GM21529 (cell line): ENCODE measurements at regions not wholly inside any gene's neighbourhood (a gene's known extent, or its start where the extent isn't known, plus 50 kb on each side); places are given as distances from the start of the nearest gene placed in this dataset.
"Not testable (repeated sequence)": the region's sequence is repeated elsewhere in the genome, so short reads cannot be mapped to it uniquely, and the experiment has no call there.

Experiments
- ATAC-seq: cut with Tn5 transposase; IDR thresholded peaks from one replicate; pipeline ENCODE4 v1.9.1; 2021; ENCODE audit not compliant: unreplicated experiment

DNA sequence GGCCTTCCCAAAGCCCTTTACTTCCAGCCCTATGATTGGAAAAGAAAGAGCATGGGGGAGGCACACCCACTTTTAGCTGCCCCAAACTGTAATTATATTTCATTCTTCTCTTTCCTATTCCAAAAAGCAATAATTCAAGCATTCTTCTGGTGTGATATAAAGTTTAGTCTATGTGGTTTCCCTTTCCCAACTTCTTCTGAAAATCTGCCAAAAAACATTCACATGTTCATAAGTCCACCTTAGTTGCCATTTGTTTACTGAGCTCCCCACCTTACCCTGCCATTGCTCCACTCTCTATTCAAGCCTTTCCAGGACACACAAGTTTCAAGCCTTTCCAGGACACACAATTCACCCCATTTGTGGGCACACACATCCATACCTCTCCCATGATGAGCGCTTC, 111.6 kb upstream of the BMAL1 start:
- no peak for ATAC-seq

- ATAC-seq, result no peak
Measured at GRCh38 chr11:13168271-13168670, 109.3 kb upstream of the BMAL1 start.

- no peak for ATAC-seq
Measured at GRCh38 chr11:13169709-13170108, 107.9 kb upstream of the BMAL1 start.

DNA sequence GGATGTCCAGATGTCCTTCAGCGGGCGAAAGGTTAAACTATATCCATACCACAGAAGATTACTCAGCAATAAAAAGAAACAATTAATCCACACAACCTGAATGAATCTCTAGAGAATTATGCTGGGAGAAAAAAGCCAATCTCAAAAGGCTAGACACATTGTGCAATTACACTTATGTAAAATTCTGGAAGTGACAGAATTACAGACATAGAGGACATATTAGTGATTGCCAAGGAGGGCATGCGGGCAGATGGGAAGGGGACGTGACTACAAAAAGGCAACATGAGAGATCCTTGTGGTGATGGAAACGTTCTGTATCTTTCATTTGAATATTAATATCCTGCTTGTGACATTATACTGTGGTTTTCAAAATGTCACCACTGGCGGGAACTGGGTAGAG, 103.5 kb upstream of the BMAL1 start:
- no peak for ATAC-seq

DNA sequence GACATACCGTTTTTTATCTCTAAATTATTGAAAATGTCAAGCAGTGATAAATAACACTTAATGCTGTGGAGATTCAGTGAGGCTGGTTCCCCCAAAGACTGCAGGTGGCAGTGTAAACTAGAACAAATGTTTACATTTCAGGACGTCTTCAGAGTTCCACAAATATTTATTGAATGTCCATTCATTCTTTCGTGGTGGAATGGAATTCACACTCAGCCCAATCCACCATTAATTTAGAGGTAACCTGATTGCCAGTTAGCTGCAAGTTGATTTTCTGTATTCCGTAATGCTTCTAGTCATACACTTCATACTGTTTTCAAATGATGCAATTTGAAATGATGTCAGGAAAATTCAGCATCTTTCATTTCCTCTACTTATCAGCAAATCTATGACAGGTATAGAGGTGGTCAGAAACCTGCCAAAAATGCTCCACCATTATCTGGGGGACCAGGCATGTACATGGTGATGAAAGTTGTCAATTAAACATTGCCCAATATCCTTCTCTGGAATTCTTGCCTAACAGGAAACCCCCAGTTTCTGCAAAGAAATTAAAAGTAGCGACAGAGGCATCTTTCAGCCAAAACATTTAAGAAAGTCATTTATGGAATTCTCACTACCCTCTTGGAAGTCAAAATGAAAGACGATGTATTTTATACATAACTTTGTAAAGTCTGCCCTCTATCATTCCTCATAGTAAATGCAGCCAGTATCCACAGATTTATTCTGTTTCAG, 94.3 kb upstream of the BMAL1 start:
- ATAC-seq, result peak; percentile 48

DNA sequence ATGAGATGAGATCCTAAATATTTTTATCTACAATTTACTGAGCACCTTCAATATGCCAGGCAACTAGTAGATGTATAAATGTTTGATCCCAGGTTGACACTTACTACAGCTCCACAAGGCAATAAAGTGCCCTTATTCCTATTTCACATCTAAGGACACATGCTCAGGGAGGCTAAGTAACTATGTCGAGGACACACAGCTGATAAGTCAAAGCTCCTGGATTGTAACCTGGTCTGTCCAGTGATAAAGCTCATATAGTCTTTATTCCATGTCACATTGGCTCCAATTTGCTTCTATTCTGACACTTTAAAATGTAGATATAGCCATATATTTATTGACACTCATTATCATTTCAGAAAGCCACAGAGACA, 93.8 kb upstream of the BMAL1 start:
- ATAC-seq, result no peak

- ATAC-seq, result no peak
Measured at GRCh38 chr11:13184295-13184794, 93.2 kb upstream of the BMAL1 start.

DNA sequence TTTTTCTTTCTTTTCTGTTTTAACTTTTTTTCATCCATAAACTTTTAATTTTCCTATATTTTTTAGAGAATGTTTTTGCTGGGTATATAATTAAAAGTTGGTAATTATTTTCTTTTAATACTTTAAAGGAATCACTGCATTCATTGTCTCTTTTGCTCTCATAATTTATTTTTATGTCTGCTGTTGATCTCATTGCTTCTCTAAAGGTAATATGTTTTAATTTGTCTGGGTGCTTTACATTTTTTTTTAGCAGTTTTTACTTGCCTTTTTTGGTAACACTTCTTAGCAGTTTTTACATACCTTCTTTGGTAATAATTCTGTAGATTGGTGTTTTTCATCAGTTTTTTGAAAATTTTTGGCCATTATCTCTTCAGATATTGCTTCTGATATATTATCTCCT, 89.4 kb upstream of the BMAL1 start:
- no peak for ATAC-seq

GRCh38 chr11:13189561-13190426, 87.8 kb upstream of the BMAL1 start:
- ATAC-seq, result no peak

DNA sequence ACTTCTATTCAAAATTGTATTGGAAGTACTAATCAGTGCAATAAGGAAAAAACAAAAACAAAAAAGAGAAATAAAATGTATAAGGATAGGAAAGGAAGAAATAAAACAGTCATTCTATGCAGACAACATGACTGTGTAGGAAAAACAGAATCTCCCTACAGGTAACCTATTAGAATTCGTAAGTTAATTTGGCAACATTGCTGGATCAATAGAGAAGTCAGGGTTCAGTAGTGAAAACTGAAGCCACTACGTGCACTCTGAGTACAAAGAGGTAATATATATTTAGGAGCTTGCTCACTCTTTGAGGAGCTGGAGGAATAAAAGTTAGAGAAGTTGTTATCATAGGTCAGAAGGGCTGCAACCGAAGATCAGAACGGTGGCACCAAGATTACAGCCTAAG, 84.0 kb upstream of the BMAL1 start:
- no peak for ATAC-seq

GRCh38 chr11:13197374-13197773, 80.2 kb upstream of the BMAL1 start:
- ATAC-seq, result not testable (repeated sequence)

DNA sequence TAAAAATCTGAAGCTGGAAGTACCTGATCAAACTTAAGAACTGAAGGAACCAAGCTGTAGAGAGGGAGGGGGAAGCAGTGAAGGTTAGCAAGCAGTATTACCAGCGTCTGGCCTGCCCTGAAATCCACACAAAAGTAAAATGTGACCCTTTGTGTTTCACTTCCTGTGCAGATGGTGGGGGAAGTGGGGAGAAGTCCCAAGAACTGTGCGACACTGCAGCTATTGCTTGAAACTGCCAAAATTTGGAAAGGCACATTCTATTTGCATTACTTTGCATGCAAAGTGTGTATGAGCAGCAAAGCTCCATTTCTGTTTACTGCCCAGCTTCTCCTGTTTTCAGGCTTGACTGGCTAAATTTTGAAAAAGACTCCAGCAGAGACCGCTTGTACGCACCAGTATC, 72.1 kb upstream of the BMAL1 start:
- ATAC-seq, result peak; percentile 74

- ATAC-seq, result peak; percentile 29
Measured at GRCh38 chr11:13206086-13206640, 71.4 kb upstream of the BMAL1 start.

- ATAC-seq, result no peak
Measured at GRCh38 chr11:13207270-13207664, 70.3 kb upstream of the BMAL1 start.

- no peak for ATAC-seq
Measured at GRCh38 chr11:13207665-13208594, 69.7 kb upstream of the BMAL1 start.

DNA sequence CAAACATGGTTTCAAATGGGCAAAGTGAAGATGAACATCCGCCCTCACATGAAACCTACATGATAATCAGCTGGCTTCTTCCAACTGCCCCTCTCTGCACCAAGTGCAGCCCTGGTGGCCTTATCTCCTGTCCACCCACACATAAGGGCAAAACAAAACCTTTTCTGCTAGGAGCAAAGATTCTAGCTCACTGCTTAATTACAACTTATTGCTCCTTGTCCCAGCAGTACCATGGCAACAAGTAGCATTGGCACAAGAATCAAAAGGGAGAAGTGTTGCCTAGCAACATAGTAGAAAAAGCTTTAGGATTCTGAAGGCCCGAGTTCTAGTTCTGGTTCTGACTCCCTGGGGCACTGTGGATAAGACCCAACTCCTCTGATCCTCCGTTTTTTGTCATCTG, 68.7 kb upstream of the BMAL1 start:
- no peak for ATAC-seq

GRCh38 chr11:13209379-13209778, 68.2 kb upstream of the BMAL1 start:
- no peak for ATAC-seq

GRCh38 chr11:13210424-13210823, 67.2 kb upstream of the BMAL1 start:
- ATAC-seq, result no peak

- ATAC-seq, result no peak
Measured at GRCh38 chr11:13214276-13214675, 63.3 kb upstream of the BMAL1 start.

GRCh38 chr11:13215149-13215548, 62.4 kb upstream of the BMAL1 start:
- no peak for ATAC-seq
